Right lung (tissue), 2 donors: ENCODE measurements at regions not wholly inside any gene's neighbourhood (a gene's known extent, or its start where the extent isn't known, plus 50 kb on each side); places are given as distances from the start of the nearest gene placed in this dataset.
"Not testable (repeated sequence)": the region's sequence is repeated elsewhere in the genome, so short reads cannot be mapped to it uniquely, and the experiment has no call there.

ENCODE experiments used
- DNase-seq, 2 donors: peaks; one replicate each; pipeline ENCODE4 v3.0.0-alpha.2; 2013

DNA sequence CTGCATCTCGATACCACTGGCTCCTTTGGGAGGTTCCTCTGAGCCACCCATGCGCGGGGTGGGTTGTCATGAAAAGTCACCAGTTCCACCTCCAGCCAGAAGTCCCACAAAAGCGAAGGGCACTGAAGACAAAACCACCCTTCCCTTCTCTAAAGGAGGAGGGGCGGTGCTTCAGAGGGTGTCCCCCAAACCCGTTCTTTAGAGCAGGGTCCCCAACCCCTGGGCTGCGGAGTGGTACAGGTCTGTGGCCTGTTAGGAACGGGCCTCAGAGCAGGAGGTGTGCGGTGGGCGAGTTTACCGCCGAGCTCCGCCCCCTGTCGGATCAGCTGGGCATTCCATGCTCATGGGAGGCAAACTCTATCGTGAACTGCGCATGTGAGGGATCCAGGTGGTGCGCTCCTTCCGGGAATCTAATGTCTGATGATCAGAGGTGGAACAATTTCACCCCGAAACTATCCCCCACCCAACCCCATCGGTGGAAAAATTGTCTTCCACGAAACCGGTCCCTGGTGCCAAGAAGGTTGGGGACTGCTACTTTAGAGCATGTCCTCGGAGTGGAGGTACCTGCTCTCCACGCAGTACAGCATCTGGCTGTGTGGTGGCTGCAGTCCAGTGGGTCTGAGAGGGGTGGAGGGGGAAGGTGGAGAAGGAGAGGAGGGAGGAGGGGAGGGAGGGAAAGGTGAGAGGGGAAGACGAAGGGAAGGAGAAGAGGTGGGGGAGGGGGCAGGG is 72.9 kb upstream of the SEPTIN5 start:
- no peak for DNase-seq

DNA sequence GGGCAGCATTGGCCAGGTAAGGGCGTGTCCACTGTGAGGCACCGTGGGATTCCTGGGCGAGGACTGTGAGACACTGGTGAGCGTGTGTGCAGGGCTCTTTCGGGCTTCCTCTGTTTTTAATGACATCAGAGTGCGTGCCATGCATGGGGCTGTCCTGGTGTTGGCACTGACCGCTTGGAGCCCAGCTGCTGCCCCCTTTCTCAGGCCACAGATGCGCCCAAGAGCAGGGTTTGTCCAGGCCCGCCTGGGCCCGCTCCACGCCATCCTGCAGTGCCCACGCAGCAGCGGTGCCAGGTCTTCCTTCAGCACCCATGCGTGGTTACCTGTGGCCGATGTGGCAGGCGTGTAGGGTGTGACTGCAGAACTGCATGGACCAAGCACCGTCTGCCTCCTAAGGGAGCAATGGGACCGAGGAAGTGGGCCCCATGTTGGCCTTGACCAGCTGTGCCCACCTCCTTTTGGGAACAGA is 72.3 kb upstream of the SEPTIN5 start:
- no peak for DNase-seq

GRCh38 chr22:19643448-19644313 is 70.6 kb upstream of the SEPTIN5 start:
- peak in 1 of 2 donors; percentile 26 for DNase-seq

DNA sequence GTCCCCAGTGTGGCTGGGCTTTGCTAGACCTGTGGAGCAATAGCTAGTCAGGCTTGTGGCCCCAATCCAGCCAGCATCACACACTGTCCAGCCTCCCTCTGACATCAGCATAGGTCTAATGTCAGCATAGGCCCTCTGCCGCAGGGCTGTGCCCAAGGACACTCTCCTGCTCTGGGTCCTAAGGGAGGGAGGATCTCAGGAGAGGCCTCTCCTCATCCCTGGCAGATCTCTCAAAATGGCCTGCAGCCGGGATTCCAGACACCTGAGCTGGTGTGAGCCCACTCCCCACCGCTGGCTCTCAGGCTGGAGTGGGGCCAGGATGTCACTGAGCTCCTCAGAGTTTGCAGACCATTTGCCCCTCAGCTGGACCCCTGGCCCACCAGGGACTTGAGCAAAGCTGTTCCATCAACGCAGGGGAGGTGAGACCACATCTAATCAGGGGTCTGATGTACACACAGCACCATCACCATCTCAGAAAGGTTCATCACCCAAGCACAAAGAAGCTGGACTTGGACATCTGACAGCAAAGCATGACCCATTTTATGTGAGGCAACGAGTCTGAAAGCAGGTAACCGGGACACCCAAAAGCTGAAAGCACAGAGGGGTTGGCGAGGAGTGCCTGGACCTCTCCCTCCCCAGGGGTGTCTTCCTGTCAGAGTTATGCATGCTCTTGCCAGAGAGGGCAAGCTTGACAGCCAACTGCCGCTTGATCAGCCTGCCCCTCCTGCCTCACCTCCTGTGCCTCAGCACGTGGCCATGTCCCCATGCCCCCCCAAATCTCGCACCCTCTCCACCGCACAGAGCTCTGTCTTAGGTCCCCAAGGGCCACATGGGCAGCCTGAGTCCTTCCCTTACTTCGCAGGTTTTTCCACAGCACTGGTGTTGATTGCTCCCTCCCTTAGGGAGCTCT is 69.7 kb upstream of the SEPTIN5 start:
- DNase-seq = no peak

DNA sequence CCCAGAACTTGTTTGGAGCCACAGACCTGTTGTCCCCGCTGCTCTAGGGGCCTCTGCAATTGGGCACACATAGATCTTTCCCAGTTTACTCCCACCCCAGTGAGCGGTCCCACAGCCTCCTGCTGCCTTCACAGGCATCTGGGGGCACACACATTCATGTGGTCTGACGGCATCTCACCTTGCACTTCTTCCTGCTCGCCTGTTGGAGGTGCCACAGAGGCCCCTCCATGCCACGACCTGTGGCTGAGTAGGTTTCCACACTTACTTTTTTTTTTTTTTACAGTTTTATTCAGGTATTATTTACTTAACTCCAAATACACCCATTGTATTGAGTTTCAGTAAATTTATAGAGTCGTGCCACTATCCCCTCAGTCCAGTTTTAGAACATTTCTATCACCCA is 68.9 kb upstream of the SEPTIN5 start:
- DNase-seq = no peak

DNA sequence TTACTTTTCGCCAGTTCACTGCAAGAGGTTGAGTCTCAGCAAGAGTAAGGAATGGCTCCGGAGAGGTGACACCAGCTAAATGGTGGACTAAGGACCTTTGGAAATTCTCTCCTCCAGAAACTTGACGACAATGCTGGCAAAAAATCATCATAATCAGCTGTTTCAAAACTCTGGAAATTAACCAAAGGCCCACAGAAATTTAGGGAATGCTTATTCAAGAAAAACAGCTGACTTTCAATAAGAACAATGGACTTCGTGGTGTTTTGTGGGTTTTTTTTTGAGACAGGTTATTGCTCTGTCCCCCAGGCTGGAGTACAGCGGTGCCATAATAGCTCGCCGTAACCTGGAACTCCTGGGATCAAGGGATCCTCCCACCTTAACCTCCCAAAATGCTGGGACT is 68.4 kb upstream of the SEPTIN5 start:
- DNase-seq = no peak

DNA sequence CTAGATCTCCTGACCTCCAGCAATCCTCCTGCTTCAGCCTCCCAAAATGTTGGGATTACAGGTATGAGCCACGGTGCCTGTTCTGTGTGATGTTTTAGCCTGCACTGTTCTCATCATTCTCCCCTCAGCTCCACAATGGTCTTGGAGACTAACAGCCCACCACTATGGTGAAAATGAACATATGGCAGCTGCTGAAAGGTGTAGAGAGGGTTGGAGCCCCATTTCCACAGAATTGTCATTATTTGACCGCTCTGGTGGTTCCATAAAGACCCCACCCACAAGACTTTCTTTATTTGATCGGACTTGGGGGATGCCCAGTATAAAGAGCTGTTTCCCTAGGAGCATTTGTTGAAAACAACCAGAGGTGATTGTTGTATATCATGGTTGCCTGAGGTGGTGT is 67.9 kb upstream of the SEPTIN5 start:
- no peak for DNase-seq

DNA sequence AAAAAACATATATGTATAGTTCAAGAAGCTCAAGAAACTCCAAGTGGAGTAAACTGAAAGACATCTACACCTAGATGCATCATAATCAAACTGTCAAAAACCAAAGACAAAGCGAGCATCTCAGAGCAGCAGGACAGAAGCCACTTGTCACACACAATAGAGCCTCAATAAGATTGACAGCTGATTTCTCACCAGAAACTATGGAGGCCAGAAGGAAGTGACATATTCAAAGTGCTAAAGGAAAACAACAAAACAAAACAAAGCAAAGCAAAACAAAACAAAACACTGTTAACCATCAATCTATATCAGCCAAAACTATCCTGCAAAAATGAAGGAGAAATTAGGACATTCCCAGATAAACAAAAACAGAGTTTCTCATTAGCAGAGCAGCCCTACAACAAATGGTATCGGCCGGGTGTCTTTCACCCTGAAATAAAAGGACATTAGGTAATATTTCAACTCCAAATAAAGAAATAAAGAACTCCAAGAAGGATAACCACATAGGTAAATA is 65.8 kb upstream of the SEPTIN5 start:
- DNase-seq = no peak

DNA sequence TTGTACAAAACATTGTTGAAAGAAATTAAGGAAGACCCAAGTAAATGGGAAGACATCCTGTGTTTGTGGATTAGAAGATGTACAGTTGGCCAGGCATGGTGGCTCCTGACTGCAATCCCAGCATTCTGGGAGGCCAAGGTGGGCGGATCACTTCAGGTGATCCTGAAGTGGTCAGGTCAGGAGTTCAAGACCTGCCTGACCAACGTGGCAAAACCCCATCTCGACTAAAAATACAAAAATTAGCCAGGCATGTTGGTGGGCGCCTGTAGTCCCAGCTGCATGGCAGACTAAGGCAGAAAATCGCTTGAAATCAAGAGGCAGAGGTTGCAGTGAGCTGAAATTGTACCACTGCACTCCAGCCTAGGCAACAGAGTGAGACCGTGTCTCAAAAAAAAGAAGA is 62.0 kb upstream of the SEPTIN5 start:
- no peak for DNase-seq

- DNase-seq = peak in 1 of 2 donors; percentile 63
Measured at GRCh38 chr22:19654338-19654987, 59.8 kb upstream of the SEPTIN5 start.

DNA sequence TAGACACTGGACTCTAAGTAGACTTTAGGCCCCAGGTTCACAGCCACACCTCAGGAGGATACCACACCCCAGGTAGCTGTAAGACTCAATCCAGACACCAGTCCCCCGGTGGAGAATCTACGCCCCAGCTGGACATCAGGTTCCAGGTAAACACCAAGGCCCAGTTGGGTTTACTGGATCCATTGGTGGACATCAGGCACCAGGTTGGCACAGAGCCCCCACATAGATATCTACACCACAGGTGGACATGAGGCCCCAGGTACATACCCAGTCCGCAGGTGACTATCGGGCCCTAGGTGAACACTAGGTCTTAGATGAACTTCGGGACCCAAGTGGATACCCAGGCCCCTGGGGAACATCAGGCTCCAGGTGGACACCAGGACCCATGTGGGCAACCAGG is 58.9 kb upstream of the SEPTIN5 start:
- no peak for DNase-seq

GRCh38 chr22:19656541-19657251 is 57.6 kb upstream of the SEPTIN5 start:
- no peak for DNase-seq

- DNase-seq = no peak
Measured at GRCh38 chr22:19657252-19658056, 56.8 kb upstream of the SEPTIN5 start.

DNA sequence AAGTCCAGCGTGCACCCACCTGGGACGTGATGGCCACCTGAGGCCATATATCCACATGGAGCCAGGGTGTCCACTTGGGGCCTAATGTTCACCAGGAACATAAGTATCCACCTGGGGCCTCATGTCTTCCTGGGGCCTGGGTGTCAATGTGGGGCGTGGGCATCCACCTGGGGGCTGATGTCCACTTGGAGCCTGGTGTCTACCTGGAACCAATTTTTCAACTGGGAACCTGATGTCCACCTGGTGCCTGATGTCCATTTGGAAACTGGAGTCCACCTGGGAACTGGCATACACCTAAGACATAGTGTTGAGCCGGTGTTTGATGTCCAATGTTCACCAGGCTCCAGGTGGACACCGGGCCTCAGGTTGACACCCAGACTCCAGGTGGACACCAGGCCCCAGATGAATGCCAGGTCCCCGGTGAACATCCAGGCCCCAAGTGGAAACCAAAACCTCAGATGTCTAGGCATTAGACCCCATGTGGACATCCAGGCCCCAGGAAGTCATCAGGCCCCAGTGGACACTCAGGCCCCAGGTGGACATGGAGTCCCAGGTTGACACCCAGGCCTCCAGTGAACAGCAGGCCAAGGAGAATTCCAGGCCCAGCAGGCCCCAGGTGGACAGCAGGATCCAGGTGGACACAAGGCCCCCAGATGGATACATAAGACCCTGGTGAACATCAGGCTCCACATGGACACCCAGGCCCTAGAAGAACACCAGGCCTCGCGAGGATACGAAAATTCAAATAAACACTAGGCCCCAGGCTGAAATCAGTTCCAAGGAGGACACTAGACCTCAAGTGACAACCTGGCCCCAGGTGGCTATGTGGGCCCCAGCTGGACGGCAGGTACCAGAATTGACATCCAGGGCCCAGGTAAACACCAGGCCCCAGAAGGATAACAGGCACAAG is 56.0 kb upstream of the SEPTIN5 start:
- DNase-seq = no peak

- no peak for DNase-seq
Measured at GRCh38 chr22:19658967-19659804, 55.1 kb upstream of the SEPTIN5 start.

DNA sequence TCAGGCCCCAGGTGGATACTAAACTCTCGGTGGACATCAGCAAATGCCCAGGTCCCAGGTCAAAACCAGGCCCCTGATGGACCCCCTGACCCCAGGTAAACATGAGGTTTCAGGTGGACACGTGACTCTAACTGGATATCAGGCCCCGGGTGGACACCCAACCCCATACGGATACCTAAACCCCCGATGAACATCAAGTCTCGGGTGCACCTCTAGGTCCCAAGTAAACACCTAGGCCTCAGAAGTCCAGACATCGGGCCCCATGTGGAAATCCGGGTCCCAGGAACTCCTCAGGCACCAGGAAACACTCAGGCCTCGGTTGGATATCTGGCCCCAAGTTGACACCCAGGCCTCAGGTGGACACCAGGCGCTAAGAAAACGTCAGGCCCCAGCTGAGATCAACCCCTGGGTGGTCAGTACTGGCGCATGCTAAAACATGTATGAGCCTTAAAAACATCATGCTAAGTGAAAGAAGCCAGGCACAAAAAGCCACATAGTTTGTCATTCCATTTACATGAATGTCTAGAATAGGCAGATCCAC is 54.4 kb upstream of the SEPTIN5 start:
- no peak for DNase-seq

DNA sequence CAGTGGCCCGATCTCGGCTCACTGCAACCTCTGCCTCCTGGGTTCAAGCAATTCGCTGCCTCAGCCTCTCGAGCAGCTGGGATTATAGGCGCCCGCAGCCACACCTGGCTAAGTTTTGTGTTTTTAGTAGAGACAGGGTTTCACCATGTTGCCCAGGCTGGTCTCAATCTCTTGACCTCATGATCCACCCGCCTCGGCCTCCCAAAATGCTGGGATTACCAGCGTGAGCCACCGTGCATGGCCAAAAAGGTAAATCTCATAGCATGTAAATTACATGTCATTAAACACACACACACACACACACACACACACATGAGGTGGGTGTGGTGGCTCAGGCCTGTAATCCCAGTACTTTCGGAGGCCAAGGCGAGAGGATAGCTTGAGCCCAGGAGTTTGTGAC is 53.7 kb upstream of the SEPTIN5 start:
- DNase-seq = not testable (repeated sequence)
